ENCODE measurements at regions not wholly inside any gene's neighbourhood (a gene's known extent, or its start where the extent isn't known, plus 50 kb on each side); places are given as distances from the start of the nearest gene placed in this dataset.
"Not testable (repeated sequence)": the region's sequence is repeated elsewhere in the genome, so short reads cannot be mapped to it uniquely, and the experiment has no call there.

- no peak overlapping the region for H3K4me3 Mint-ChIP-seq
- H3K36me3 Mint-ChIP-seq (ENCODE audit: low read depth), result no peaks in the 10 kb centered on the region
- CTCF ChIA-PET, result no interaction called here
- H3K27ac Mint-ChIP-seq, result no peak overlapping the region
- H3K9me3 Mint-ChIP-seq (ENCODE audit: insufficient read depth), result peaks cover 11% of the 10 kb centered on the region
- DNase-seq (no peak), ATAC-seq (no peak)
- no peaks in the 10 kb centered on the region for H3K27me3 Mint-ChIP-seq (ENCODE audit: low read depth)
- POLR2A ChIA-PET, result no interaction called here
- no peaks in the 10 kb centered on the region for H3K4me1 Mint-ChIP-seq (ENCODE audit: low read depth)
These were observed 803.3 kb upstream of the CTNND2 start for GRCh38 chr5:12707560-12707959.

- no peaks in the 10 kb centered on the region for H3K36me3 Mint-ChIP-seq (ENCODE audit: low read depth)
- no peak overlapping the region for H3K4me3 Mint-ChIP-seq
- ATAC-seq, result no peak
- ChIA-PET POLR2A (no interaction called here), CTCF (no interaction called here)
- H3K9me3 Mint-ChIP-seq (ENCODE audit: insufficient read depth), result peaks cover 11% of the 10 kb centered on the region
- no peaks in the 10 kb centered on the region for H3K27me3 Mint-ChIP-seq (ENCODE audit: low read depth)
- no peak for DNase-seq
- H3K27ac Mint-ChIP-seq, result no peak overlapping the region
- H3K4me1 Mint-ChIP-seq (ENCODE audit: low read depth), result no peaks in the 10 kb centered on the region
These were observed 800.7 kb upstream of the CTNND2 start for GRCh38 chr5:12704955-12705354.

DNA sequence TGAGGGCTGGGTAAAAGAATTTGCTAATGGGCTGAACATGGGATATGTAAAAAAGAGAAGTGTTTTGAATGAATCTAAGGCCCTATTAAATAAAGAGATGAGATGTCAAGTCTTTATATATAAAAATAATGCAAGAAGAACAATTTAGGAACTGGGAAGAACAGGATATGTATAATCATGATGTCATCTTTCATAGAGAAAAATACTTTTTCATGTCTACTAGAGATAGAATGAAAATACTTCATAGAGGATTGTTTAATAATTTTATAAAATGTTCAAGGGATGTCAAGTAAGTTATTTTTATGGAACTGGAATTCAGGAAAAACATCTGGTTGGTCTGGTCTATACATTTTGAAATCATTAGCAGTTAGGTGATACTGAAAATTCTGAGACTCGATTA is 799.0 kb upstream of the CTNND2 start:
- Mint-ChIP-seq H3K9me3 (ENCODE audit: insufficient read depth) (peaks cover 11% of the 10 kb centered on the region), H3K36me3 (ENCODE audit: low read depth) (no peaks in the 10 kb centered on the region), H3K4me1 (ENCODE audit: low read depth) (no peaks in the 10 kb centered on the region), H3K27me3 (ENCODE audit: low read depth) (no peaks in the 10 kb centered on the region), H3K4me3 (no peak overlapping the region), H3K27ac (no peak overlapping the region)
- ChIA-PET CTCF (no interaction called here), POLR2A (no interaction called here)
- DNase-seq (no peak), ATAC-seq (no peak)

GRCh38 chr5:12695651-12696050 is 791.4 kb upstream of the CTNND2 start:
- no peaks in the 10 kb centered on the region for H3K36me3 Mint-ChIP-seq (ENCODE audit: low read depth)
- H3K27ac Mint-ChIP-seq, result no peak overlapping the region
- no peaks in the 10 kb centered on the region for H3K27me3 Mint-ChIP-seq (ENCODE audit: low read depth)
- DNase-seq (no peak), ATAC-seq (no peak)
- ChIA-PET CTCF (no interaction called here), POLR2A (no interaction called here)
- H3K4me3 Mint-ChIP-seq, result no peak overlapping the region
- H3K9me3 Mint-ChIP-seq (ENCODE audit: insufficient read depth), result no peaks in the 10 kb centered on the region
- no peaks in the 10 kb centered on the region for H3K4me1 Mint-ChIP-seq (ENCODE audit: low read depth)

DNA sequence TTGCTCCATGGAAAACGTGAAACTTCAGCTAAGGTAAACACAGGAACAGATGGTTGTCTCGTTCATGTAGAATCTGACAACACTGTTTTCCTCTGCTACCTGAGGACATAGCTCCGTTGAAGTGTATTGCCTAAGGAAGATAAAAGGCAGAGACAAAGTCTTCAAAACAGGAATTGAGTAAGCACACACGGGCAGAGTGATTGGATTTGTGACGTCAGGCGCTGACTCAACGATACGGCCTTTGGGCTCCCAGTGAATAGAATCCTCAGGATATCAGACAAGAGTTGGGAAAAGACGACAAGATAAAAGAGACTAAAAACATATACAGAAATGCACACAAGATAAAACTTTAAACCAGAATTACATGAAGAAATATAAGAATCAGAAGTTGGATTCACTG is 787.1 kb upstream of the CTNND2 start:
- CTCF ChIA-PET, result no interaction called here
- no peak for DNase-seq
- POLR2A ChIA-PET, result interaction anchor here (0.8 kb wide), 1 partner anchor 907 kb away, joined by 3 read pairs; no protein-coding TSS in a partner anchor

GRCh38 chr5:12690361-12690760 is 786.1 kb upstream of the CTNND2 start:
- Mint-ChIP-seq H3K4me3 (no peak overlapping the region), H3K4me1 (ENCODE audit: low read depth) (no peaks in the 10 kb centered on the region), H3K27ac (no peak overlapping the region), H3K27me3 (ENCODE audit: low read depth) (no peaks in the 10 kb centered on the region), H3K36me3 (ENCODE audit: low read depth) (no peaks in the 10 kb centered on the region), H3K9me3 (ENCODE audit: insufficient read depth) (no peaks in the 10 kb centered on the region)
- DNase-seq (no peak), ATAC-seq (no peak)
- CTCF ChIA-PET, result no interaction called here
- POLR2A ChIA-PET, result no interaction called here

More for the DNA sequence above, 787.1 kb upstream of the CTNND2 start:
- Mint-ChIP-seq H3K27ac (no peak overlapping the region), H3K4me3 (no peak overlapping the region), H3K27me3 (ENCODE audit: low read depth) (no peaks in the 10 kb centered on the region), H3K9me3 (ENCODE audit: insufficient read depth) (no peaks in the 10 kb centered on the region), H3K4me1 (ENCODE audit: low read depth) (no peaks in the 10 kb centered on the region), H3K36me3 (ENCODE audit: low read depth) (no peaks in the 10 kb centered on the region)
- ATAC-seq, result no peak

GRCh38 chr5:12683249-12683648 is 779.0 kb upstream of the CTNND2 start:
- H3K27me3 Mint-ChIP-seq (ENCODE audit: low read depth), result no peaks in the 10 kb centered on the region
- DNase-seq, result no peak
- H3K9me3 Mint-ChIP-seq (ENCODE audit: insufficient read depth), result no peaks in the 10 kb centered on the region
- no peak overlapping the region for H3K27ac Mint-ChIP-seq
- no peaks in the 10 kb centered on the region for H3K36me3 Mint-ChIP-seq (ENCODE audit: low read depth)
- ChIA-PET CTCF (no interaction called here), POLR2A (no interaction called here)
- no peaks in the 10 kb centered on the region for H3K4me1 Mint-ChIP-seq (ENCODE audit: low read depth)
- no peak for ATAC-seq
- no peak overlapping the region for H3K4me3 Mint-ChIP-seq

- Mint-ChIP-seq H3K36me3 (ENCODE audit: low read depth) (no peaks in the 10 kb centered on the region), H3K27me3 (ENCODE audit: low read depth) (no peaks in the 10 kb centered on the region), H3K27ac (no peak overlapping the region), H3K4me1 (ENCODE audit: low read depth) (no peaks in the 10 kb centered on the region), H3K9me3 (ENCODE audit: insufficient read depth) (peaks cover 5% of the 10 kb centered on the region), H3K4me3 (no peak overlapping the region)
- CTCF ChIA-PET, result no interaction called here
- DNase-seq (no peak), ATAC-seq (no peak)
- POLR2A ChIA-PET, result no interaction called here
These were observed 775.5 kb upstream of the CTNND2 start for GRCh38 chr5:12679731-12680130.

DNA sequence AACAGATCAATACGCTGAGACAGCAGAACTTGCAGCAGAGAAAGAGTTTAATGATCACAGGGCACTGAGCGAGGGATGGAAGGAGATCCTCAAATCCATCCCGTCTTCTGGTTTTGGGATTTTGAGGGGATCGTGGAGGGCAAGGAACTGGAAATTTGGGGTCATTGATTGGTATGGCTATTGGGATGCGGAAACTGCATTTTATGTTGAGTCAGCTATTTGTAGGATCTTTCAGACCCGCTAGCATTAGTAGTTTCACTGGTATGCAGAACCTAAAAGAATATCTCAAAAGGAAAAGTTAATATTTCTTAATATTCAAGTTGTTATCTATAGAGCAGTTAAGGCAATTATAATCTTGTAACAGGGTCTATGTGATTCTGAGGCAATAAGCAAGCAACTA is 771.7 kb upstream of the CTNND2 start:
- Mint-ChIP-seq H3K27me3 (ENCODE audit: low read depth) (no peaks in the 10 kb centered on the region), H3K9me3 (ENCODE audit: insufficient read depth) (peaks cover 13% of the 10 kb centered on the region), H3K4me1 (ENCODE audit: low read depth) (no peaks in the 10 kb centered on the region), H3K27ac (no peak overlapping the region), H3K36me3 (ENCODE audit: low read depth) (no peaks in the 10 kb centered on the region), H3K4me3 (no peak overlapping the region)
- ATAC-seq, result no peak
- CTCF ChIA-PET, result no interaction called here
- POLR2A ChIA-PET, result no interaction called here
- DNase-seq, result no peak

GRCh38 chr5:12672141-12672540 is 767.9 kb upstream of the CTNND2 start:
- POLR2A ChIA-PET, result no interaction called here

DNA sequence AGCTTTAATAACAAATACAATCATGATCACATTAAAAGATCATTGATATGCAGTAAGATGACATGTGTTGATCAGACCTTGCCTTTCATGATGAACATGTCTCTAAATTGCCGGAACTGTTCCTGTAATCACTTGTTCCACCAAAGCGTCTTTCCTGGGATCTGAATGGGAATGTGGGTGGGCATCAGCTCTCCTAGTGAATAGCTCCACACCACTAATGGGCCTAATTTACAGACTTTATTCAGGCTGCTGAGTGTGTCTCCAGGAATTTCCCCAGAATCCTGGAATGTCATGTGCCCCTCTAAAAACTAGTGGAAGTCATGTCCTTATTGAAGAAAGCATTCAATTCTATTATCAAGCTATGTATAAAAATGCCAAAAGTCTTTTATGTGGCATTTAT is 765.1 kb upstream of the CTNND2 start:
- no peak overlapping the region for H3K27ac Mint-ChIP-seq
- H3K9me3 Mint-ChIP-seq (ENCODE audit: insufficient read depth), result peaks cover 44% of the 10 kb centered on the region
- POLR2A ChIA-PET, result no interaction called here
- CTCF ChIA-PET, result no interaction called here
- no peak overlapping the region for H3K4me3 Mint-ChIP-seq
- DNase-seq (no peak), ATAC-seq (no peak)
- no peaks in the 10 kb centered on the region for H3K27me3 Mint-ChIP-seq (ENCODE audit: low read depth)
- no peaks in the 10 kb centered on the region for H3K4me1 Mint-ChIP-seq (ENCODE audit: low read depth)
- no peaks in the 10 kb centered on the region for H3K36me3 Mint-ChIP-seq (ENCODE audit: low read depth)

More at GRCh38 chr5:12672141-12672540, 767.9 kb upstream of the CTNND2 start:
- DNase-seq (no peak), ATAC-seq (no peak)
- H3K4me3 Mint-ChIP-seq, result no peak overlapping the region
- H3K27ac Mint-ChIP-seq, result no peak overlapping the region
- CTCF ChIA-PET, result no interaction called here
- no peaks in the 10 kb centered on the region for H3K27me3 Mint-ChIP-seq (ENCODE audit: low read depth)
- no peaks in the 10 kb centered on the region for H3K4me1 Mint-ChIP-seq (ENCODE audit: low read depth)
- peaks cover 41% of the 10 kb centered on the region for H3K9me3 Mint-ChIP-seq (ENCODE audit: insufficient read depth)
- no peaks in the 10 kb centered on the region for H3K36me3 Mint-ChIP-seq (ENCODE audit: low read depth)

DNA sequence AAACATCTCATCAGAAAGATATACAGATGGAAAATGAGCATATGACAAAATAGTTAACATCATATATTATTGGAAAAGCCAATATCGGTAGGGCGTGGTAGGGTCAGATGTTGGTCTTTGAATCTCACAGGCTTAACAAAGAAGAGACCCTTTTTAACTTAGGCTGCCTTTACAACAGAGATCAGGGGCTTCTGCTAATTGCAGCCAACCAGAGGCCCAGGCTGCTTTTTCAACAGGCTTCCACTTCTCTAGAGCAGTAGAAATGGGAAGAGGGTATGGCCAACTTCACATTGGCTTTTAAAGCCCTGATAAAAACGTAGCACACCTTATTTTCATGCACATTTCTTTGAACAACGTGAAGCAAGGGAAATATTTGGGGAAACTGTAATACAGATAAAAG is 764.3 kb upstream of the CTNND2 start:
- Mint-ChIP-seq H3K27me3 (ENCODE audit: low read depth) (no peaks in the 10 kb centered on the region), H3K9me3 (ENCODE audit: insufficient read depth) (peaks cover 44% of the 10 kb centered on the region), H3K27ac (no peak overlapping the region)

GRCh38 chr5:12667818-12668217 is 763.6 kb upstream of the CTNND2 start:
- H3K36me3 Mint-ChIP-seq (ENCODE audit: low read depth); CTCF ChIA-PET; DNase-seq; H3K27me3 Mint-ChIP-seq (ENCODE audit: low read depth); POLR2A ChIA-PET; H3K4me3 Mint-ChIP-seq; H3K27ac Mint-ChIP-seq; ATAC-seq; H3K4me1 Mint-ChIP-seq (ENCODE audit: low read depth): not testable (repeated sequence)
- H3K9me3 Mint-ChIP-seq (ENCODE audit: insufficient read depth), result peaks cover 44% of the 10 kb centered on the region

More for the DNA sequence above, 764.3 kb upstream of the CTNND2 start:
- no peaks in the 10 kb centered on the region for H3K36me3 Mint-ChIP-seq (ENCODE audit: low read depth)
- ATAC-seq (no peak), DNase-seq (no peak)
- CTCF ChIA-PET, result no interaction called here
- H3K4me3 Mint-ChIP-seq, result no peak overlapping the region
- no peaks in the 10 kb centered on the region for H3K4me1 Mint-ChIP-seq (ENCODE audit: low read depth)
- POLR2A ChIA-PET, result no interaction called here
